GM19468 (cell line): ENCODE measurements at regions not wholly inside any gene's neighbourhood (a gene's known extent, or its start where the extent isn't known, plus 50 kb on each side); places are given as distances from the start of the nearest gene placed in this dataset.

Experiments
- ATAC-seq: cut with Tn5 transposase; IDR thresholded peaks from one replicate; pipeline ENCODE4 v1.9.1; 2021; ENCODE audit warnings: mild to moderate bottlenecking, moderate library complexity, moderate number of reproducible peaks; ENCODE audit not compliant: unreplicated experiment; ENCODE audit errors: extremely low read depth

GRCh38 chr2:133661392-133661791, 93.1 kb upstream of the NCKAP5 start:
- ATAC-seq = no peak

GRCh38 chr2:133666621-133667020, 98.4 kb upstream of the NCKAP5 start:
- ATAC-seq = no peak

- no peak for ATAC-seq
These were observed 98.8 kb upstream of the NCKAP5 start for GRCh38 chr2:133667085-133667484.

GRCh38 chr2:133667968-133668367, 99.7 kb upstream of the NCKAP5 start:
- ATAC-seq = no peak

GRCh38 chr2:133668547-133668946, 100.3 kb upstream of the NCKAP5 start:
- no peak for ATAC-seq

GRCh38 chr2:133673305-133673905, 105.1 kb upstream of the NCKAP5 start:
- no peak for ATAC-seq

GRCh38 chr2:133674066-133674432, 105.8 kb upstream of the NCKAP5 start:
- no peak for ATAC-seq

GRCh38 chr2:133674433-133675331, 106.4 kb upstream of the NCKAP5 start:
- ATAC-seq = no peak

GRCh38 chr2:133676392-133677130, 108.3 kb upstream of the NCKAP5 start:
- ATAC-seq = no peak

- no peak for ATAC-seq
These were observed 112.2 kb upstream of the NCKAP5 start for GRCh38 chr2:133680343-133681049.

GRCh38 chr2:133682347-133682746, 114.1 kb upstream of the NCKAP5 start:
- no peak for ATAC-seq

- no peak for ATAC-seq
These were observed 114.6 kb upstream of the NCKAP5 start for GRCh38 chr2:133682906-133683305.

GRCh38 chr2:133685636-133686215, 117.5 kb upstream of the NCKAP5 start:
- ATAC-seq = no peak

- no peak for ATAC-seq
These were observed 122.5 kb upstream of the NCKAP5 start for GRCh38 chr2:133690780-133691179.

GRCh38 chr2:133691336-133691735, 123.1 kb upstream of the NCKAP5 start:
- no peak for ATAC-seq

GRCh38 chr2:133705287-133705686, 137.0 kb upstream of the NCKAP5 start:
- no peak for ATAC-seq

GRCh38 chr2:133710613-133711012, 142.3 kb upstream of the NCKAP5 start:
- ATAC-seq = no peak

GRCh38 chr2:133711201-133711600, 142.9 kb upstream of the NCKAP5 start:
- ATAC-seq = no peak

- no peak for ATAC-seq
These were observed 143.5 kb upstream of the NCKAP5 start for GRCh38 chr2:133711806-133712205.

GRCh38 chr2:133712369-133712768, 144.1 kb upstream of the NCKAP5 start:
- no peak for ATAC-seq
